ENCODE measurements at regions not wholly inside any gene's neighbourhood (a gene's known extent, or its start where the extent isn't known, plus 50 kb on each side); places are given as distances from the start of the nearest gene placed in this dataset.

DNA sequence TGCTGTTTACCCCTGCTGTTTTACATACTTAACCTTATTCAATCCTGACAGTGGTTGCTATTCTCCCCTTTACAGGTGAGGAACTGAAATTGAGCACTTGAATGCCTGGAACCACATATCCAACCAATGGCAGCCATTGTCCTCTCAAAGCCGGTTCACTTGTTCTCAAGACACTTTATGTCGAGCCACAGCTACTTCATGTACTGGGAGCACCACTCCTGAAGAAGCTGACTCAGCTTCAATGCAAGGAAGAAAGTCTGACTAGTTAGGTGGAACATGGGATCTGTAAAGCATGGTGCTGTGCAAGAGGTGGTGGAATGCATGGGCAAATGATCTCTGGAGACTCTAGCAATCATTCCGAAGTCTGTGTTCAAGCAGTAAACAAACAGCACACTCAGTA is 113.9 kb upstream of the CPM start:
- TF ChIP-seq POLR2A (IDR thresholded peaks at IDR 0.05; ENCODE audit: low read depth, low read length), result no peak
- TF ChIP-seq ZNF24 (IDR thresholded peaks at IDR 0.05), result no peak
- TF ChIP-seq FOS (IDR thresholded peaks at IDR 0.05; ENCODE audit: borderline replicate concordance, extremely low read depth, insufficient read length), result no peak
- no peak for TF ChIP-seq ZZZ3 (IDR thresholded peaks at IDR 0.05; ENCODE audit: control insufficient read depth, insufficient read length, low read depth)
- TF ChIP-seq CBX5 (IDR thresholded peaks at IDR 0.05; ENCODE audit: low read depth), result no peak
- TF ChIP-seq REST (IDR thresholded peaks at IDR 0.05; ENCODE audit: low read depth, low read length), result no peak
- no peak for TF ChIP-seq MEF2A (IDR thresholded peaks at IDR 0.05; ENCODE audit: insufficient read depth, low read depth, low read length)
- TF ChIP-seq PML (IDR thresholded peaks at IDR 0.05; ENCODE audit: low read length), result no peak
- no peak for TF ChIP-seq CEBPB (IDR thresholded peaks at IDR 0.05; ENCODE audit: borderline replicate concordance in 1 of 2, low read depth in 2 of 2, low read length in 2 of 2)
- TF ChIP-seq YY1 (IDR thresholded peaks at IDR 0.05; ENCODE audit: low read depth, low read length), result no peak
- TF ChIP-seq EZH2 (IDR thresholded peaks at IDR 0.05; ENCODE audit: borderline replicate concordance, control insufficient read depth, low read depth, low read length), result no peak
- no peak for TF ChIP-seq POLR2AphosphoS5 (IDR thresholded peaks at IDR 0.05; ENCODE audit: low read length)
- TF ChIP-seq, protein P1, sequence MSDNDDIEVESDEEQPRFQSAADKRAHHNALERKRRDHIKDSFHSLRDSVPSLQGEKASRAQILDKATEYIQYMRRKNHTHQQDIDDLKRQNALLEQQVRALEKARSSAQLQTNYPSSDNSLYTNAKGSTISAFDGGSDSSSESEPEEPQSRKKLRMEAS (IDR thresholded peaks at IDR 0.05; ENCODE audit: low read depth, low read length), result no peak
- TF ChIP-seq POLR2AphosphoS2 (IDR thresholded peaks at IDR 0.05; ENCODE audit: low read depth, low read length), result no peak
